ENCODE measurements at regions not wholly inside any gene's neighbourhood (a gene's known extent, or its start where the extent isn't known, plus 50 kb on each side); places are given as distances from the start of the nearest gene placed in this dataset.

DNA sequence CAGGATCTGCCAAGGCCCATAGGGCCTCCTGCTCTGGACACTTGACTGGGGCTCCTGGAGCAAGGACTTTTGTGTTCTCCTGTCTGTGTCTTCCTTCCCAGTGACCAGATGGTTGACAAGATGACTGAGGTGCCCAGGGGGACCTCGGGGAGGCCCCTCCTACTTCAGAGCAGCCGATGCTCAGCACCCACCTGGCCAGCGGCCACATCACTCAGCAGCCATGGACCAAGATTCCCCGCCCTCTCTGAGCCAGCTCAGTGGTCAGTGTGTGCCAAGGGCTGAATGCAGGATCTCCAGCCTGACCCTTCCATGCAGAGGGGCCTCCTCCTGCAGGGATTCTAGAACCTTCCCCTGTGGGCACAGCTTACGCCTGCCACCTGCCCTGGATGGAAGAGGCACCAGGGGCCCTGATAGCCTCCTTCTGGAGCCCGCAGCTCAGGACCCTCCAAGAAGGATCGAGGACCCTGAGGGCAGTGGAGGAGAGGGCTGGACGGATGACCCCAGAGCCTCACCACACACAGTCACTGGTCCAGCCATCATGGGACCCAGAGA lies 87.4 kb upstream of the GPC1 start:
- DNase-seq = no peak

GRCh38 chr2:240348522-240348921 lies 86.9 kb upstream of the GPC1 start:
- DNase-seq = no peak

DNA sequence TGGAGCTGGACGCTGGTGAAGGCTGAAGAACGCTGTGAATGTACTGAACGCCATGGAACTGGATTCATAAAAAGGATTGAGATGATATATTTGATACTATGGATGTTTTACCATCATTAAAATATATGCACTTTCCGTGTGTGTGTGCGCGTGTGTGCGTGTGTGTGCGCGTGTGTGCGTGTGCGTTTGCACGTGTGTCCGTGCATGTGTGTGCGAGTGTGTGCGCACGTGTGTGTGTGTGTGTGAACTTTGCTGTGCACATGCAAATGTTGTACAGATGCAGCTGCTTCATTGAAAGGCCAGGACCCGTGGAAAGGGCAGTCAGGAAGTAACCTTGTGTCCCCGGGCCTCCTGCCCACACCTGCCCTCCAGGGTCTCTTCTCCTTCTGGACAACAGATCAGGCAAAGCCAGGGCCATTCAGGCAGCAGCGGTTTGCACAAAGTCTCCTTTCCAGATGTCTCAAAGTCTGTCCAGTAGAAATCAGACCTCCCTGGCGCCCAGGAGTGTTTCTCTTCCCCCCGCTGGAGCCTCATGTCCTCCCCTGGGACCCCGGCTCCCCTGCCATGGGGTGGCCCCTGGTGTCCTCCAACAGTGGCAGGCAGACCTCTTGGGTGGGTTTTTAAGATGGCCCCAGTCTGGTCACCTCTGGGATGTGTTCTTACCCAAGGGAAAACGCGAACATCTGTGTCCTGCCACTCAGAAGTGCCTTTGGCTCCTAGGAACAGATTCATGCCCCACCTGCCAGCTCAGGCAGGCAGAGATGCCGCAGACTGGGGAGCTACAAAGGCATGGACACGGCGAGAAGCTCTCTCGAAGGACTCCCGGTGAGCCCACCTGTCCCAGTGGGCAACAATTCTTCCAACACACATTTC lies 86.1 kb upstream of the GPC1 start:
- no peak for DNase-seq

GRCh38 chr2:240350006-240350355 lies 85.5 kb upstream of the GPC1 start:
- DNase-seq = no peak

DNA sequence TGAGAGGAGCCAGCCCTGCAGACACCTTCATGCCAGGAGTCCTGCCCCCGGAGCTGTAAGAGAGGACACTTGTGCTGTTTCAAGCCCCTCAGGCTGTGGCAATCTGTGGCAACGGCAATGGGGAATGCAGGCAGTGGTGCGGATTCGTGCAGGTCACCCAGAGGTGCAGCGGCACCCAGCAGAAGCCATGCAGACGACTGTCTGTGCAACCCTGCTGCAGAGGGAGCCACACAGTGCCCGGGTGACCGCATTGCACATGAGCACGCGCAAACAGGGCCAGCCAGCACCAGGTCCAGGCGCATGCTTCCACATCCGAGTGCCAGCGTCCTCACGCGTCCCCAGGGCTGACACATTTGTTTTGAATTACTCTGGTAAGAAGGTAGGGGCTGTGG lies 84.8 kb upstream of the GPC1 start:
- no peak for DNase-seq

DNA sequence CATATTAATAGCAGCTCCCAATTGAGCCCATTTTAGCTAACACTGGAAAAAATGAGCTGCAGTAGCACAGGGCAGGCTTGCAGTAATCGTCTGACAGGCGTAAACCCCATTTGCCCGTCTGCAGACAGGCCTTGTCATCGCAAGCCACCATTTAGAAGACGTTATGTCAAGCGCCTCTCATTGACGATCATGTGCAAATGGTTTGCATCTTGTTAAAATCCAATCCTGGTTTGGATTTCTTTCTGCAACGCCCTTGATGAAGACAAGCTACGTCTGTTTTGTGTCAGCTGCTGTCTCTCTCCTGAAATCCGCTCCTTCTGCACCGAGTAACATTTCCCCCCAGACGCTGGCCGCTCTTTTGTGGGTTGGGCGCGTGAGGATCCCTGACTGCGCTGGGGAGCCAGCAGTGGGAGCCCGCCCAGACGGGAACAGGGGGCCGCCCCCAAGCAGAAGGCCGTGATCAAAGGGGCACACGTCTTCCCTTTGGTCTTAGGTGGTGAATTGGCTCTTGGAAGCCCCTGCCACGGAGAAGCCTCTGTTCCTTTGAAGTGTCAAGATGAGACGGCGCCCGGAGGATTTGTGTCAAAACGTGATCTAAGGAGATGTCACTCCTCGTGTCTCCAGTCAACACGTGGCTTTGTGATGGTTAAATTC lies 84.2 kb upstream of the GPC1 start:
- no peak for DNase-seq

GRCh38 chr2:240351826-240352426 lies 83.5 kb upstream of the GPC1 start:
- DNase-seq = no peak

GRCh38 chr2:240353086-240353798 lies 82.2 kb upstream of the GPC1 start:
- no peak for DNase-seq

- DNase-seq = no peak
Measured at GRCh38 chr2:240353944-240354343, 81.5 kb upstream of the GPC1 start.

DNA sequence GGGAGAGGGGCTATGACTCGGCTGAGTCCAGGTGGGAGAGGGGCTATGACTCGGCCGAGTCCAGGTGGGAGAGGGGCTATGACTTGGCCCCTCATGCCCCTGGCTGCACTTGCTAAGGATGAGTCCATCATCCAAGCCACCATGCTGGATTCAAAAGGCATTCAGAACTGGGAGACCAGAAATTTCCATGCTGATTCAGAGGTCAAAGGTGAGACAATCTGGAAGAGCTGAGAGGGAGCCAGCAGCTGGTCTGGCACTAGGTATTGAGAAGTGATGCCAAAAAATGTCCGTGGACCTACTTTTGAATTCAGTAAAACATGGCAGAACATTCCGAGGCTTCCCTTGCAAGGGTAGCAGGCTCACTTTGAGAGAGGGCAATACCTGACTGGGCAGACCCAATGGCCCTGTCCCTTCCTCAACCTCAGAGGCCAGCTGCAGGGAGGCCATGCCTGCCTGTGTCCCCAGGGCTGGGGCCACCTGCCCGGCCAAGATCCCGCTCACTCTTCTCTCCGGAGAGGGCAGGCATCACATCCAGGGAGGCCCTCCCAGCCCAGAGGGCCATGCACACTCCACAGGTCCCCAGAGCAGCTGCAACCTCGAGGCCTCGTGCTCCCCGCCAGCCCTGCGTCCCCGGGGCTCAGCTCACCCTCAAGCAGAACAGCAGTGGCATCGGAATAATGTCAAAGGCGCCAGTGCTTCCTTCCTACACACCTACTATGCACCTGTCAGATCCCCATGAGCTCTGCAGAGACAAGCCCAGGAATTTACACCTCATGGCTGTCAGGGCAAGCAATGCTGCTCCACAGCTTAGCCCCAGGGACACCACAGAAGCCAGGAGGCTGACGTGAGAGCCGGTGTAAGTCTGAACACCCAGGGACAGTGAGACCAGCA lies 80.2 kb upstream of the GPC1 start:
- DNase-seq = no peak

DNA sequence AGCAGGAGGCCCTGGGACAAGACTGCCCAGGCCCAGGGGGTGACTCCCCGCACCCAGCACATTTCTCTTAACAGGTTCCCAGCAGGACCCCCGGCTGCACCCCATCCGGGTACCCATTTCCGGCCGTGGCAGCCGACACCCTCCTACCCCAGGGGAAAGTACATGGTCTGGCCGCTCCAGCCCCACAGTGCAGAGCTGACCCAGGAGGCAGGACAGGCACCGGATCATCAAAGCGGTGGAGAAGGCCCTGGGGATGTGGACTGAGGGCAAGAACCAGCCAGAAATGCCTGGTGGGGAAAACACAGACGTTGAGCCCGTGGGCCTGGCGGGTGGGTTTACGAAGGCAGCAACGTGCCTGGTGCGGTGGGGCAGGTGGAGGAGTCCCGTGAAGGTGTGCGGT lies 79.5 kb upstream of the GPC1 start:
- no peak for DNase-seq

GRCh38 chr2:240356700-240357640 lies 78.5 kb upstream of the GPC1 start:
- no peak for DNase-seq

DNA sequence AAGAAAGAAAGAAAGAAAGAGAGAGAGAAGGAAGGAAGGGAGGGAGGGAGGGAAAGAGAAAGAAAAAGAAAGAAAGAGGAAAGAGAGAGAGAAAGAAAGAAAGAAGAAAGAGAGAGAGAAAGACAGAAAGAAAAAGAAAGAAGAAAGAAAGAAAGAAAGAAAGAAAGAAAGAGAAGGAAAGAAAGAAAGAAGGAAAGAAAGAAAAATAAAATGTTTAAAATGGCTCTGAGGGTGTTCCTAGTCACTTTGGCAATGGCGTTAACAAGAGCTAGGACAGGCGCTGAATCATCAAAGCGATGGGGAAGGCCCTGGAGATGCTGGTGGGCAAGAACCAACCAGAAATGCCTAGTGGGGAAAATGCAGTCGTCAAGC lies 77.8 kb upstream of the GPC1 start:
- no peak for DNase-seq

DNA sequence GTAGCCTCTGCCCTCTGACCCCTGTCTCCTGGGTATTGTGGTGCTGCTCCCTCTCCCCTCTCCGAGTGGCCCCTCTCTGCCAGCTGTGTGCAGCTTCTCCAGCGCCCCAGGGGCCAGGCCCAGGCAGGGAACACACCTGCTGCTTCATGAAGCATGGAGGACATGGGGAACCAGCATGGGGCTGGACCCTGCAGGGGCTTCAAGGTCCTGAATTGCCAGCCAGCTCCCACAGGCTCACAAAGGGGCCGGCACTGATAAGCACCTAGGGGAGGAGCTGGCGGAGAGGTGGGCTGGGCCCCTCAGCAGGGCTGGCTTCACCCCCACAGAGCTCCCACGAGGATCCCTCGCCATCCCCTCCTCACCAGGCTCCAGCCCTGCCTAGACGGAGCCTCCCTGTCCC lies 77.4 kb upstream of the GPC1 start:
- no peak for DNase-seq

- DNase-seq = no peak
Measured at GRCh38 chr2:240358821-240359397, 76.6 kb upstream of the GPC1 start.

DNA sequence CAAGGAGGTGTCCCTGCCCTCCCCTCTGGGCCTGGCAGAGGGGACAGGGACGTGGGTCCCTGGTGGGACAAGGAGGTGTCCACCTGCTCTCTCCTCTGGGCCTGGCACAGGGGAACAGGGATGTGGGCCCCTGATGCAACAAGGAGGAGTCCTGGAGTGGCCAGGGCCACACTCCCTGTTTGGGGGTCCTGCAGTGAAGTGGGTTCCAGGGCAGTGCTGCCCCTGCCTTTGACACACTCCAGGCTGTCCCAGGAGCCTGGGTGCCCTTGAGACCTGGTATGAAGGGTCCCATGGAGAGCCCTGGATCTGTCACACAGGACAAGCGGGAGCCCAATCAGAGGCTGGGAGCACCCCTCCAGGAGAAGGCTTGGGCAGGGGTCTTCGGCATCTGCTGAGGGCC lies 75.8 kb upstream of the GPC1 start:
- no peak for DNase-seq

DNA sequence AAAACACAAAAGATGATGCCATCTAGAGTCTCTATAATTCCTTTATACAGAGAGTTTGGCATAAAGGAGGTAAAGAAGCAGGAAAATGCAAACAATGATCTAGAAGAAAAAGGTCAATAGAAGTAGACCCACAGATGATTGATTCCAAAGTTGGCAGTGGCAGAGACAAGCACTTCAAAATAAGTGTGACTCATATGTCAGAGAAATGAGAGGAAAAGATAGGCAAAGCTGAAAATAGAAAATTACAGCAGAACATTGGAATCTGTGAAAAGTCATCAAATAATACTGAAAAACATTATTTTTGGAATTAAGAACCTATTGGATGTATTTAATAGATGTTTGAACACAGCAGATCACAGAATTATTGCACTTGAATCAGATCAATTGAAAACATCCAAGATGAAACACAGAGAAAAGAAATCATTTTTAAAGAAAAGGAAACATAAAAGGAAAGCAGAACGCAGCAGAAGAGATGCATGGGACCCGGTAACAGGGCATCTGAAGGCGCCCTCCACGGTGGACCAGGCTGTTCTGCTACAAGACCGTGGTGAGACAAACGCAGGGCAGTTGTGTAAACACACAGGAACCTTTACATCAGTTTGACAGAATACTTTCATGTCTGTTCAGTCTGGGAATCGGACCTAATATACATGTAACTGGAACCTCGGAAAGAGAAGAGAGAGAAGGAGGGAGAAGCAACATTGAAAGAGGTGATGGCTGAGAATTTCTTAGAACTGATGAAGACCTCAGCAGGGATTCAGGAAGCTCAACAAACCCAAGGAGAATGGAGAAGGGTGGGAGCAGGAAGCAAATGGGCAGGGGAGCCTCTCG lies 74.6 kb upstream of the GPC1 start:
- DNase-seq = peak; percentile 10

- DNase-seq = no peak
Measured at GRCh38 chr2:240362216-240362755, 73.2 kb upstream of the GPC1 start.

Measured in fibroblast of skin of back (primary cell).